ENCODE measurements at regions not wholly inside any gene's neighbourhood (a gene's known extent, or its start where the extent isn't known, plus 50 kb on each side); places are given as distances from the start of the nearest gene placed in this dataset.
"Not testable (repeated sequence)": the region's sequence is repeated elsewhere in the genome, so short reads cannot be mapped to it uniquely, and the experiment has no call there.

- Histone ChIP-seq H3K4me3 (replicated peaks in 1 of 3) (no peak overlapping the region), H3K27ac (no peak overlapping the region), H3K9me3 (no peaks in the 10 kb centered on the region), H3K36me3 (no peaks in the 10 kb centered on the region), H3K27me3 (no peaks in the 10 kb centered on the region), H3K4me1 (peaks cover 0 to 11% of the 10 kb centered on the region in 2 donors)
- intact Hi-C loops (cut with DNase I) = no loop called here
- WGBS, 2 donors = 92 to 94% methylated on average over 4 of the region's 4 CpGs
- DNase-seq = no peak
- no peak for TF ChIP-seq POLR2A (IDR thresholded peaks at IDR 0.05)
- TF ChIP-seq, protein P1, sequence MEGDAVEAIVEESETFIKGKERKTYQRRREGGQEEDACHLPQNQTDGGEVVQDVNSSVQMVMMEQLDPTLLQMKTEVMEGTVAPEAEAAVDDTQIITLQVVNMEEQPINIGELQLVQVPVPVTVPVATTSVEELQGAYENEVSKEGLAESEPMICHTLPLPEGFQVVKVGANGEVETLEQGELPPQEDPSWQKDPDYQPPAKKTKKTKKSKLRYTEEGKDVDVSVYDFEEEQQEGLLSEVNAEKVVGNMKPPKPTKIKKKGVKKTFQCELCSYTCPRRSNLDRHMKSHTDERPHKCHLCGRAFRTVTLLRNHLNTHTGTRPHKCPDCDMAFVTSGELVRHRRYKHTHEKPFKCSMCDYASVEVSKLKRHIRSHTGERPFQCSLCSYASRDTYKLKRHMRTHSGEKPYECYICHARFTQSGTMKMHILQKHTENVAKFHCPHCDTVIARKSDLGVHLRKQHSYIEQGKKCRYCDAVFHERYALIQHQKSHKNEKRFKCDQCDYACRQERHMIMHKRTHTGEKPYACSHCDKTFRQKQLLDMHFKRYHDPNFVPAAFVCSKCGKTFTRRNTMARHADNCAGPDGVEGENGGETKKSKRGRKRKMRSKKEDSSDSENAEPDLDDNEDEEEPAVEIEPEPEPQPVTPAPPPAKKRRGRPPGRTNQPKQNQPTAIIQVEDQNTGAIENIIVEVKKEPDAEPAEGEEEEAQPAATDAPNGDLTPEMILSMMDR (IDR thresholded peaks at IDR 0.05) = no peak
Measured at GRCh38 chr11:86171627-86172026, 72.9 kb upstream of the EED start.

- WGBS, 2 donors = 82% methylated on average over 4 of the region's 4 CpGs
- DNase-seq = no peak
- Histone ChIP-seq H3K4me1 (no peaks in the 10 kb centered on the region), H3K36me3 (no peaks in the 10 kb centered on the region), H3K9me3 (no peaks in the 10 kb centered on the region), H3K27ac (no peak overlapping the region), H3K4me3 (replicated peaks in 1 of 3) (no peak overlapping the region), H3K27me3 (no peaks in the 10 kb centered on the region)
- TF ChIP-seq, protein P1 (IDR thresholded peaks at IDR 0.05) = no peak
- no peak for TF ChIP-seq POLR2A (IDR thresholded peaks at IDR 0.05)
- intact Hi-C loops (cut with DNase I) = no loop called here
Measured at GRCh38 chr11:86167499-86168164, 76.9 kb upstream of the EED start.

- WGBS, 2 donors = 95 to 100% methylated on average over 1 of the region's 1 CpG
- H3K4me1 ChIP-seq; H3K36me3 ChIP-seq; DNase-seq; H3K27ac ChIP-seq; H3K4me3 ChIP-seq (replicated peaks in 1 of 3); H3K9me3 ChIP-seq; H3K27me3 ChIP-seq; intact Hi-C loops (cut with DNase I): not testable (repeated sequence)
Measured at GRCh38 chr11:86166287-86166686, 78.3 kb upstream of the EED start.

GRCh38 chr11:86164106-86164505 lies 80.4 kb upstream of the EED start:
- Histone ChIP-seq H3K27ac (no peak overlapping the region), H3K36me3 (no peaks in the 10 kb centered on the region), H3K27me3 (no peaks in the 10 kb centered on the region), H3K4me1 (peaks cover 0 to 5% of the 10 kb centered on the region in 2 donors), H3K4me3 (replicated peaks in 1 of 3) (no peak overlapping the region), H3K9me3 (no peaks in the 10 kb centered on the region)
- no peak for DNase-seq
- no peak for TF ChIP-seq POLR2A (IDR thresholded peaks at IDR 0.05)
- TF ChIP-seq, protein P1 (IDR thresholded peaks at IDR 0.05) = no peak
- intact Hi-C loops (cut with DNase I) = no loop called here
- 88 to 94% methylated on average over 2 of the region's 2 CpGs for WGBS, 2 donors

DNA sequence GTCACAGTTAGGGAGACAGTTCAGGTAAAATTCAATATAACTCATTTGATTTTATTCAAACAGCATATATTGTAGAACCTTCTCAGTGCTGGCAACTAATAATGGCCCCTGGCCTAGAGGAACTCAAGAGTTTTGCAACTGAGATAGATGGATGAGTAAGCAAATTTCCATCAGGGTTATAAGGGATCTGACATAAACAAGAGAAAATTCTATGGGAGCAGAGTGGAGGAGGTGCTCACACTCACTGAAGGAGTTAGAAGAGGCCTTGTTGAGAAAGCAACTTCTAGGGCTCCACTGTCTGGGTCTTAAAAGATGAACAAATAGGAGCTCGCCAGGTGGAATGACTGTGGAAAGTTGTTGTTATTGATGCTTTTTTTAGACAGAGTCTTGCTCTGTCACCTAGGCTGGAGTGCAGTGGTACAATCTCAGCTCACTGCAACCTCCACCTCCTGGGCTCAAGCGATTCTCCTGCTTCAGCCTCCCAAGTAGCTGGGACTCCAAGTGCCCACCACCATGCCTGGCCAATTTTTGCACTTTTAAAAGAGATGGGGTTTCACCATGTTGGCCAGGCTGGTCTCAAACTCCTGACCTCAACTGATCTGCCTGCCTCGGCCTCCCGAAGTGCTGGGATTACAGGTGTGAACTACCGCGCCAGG lies 81.2 kb upstream of the EED start:
- DNase-seq; H3K36me3 ChIP-seq; H3K27ac ChIP-seq; H3K9me3 ChIP-seq; intact Hi-C loops (cut with DNase I); H3K4me1 ChIP-seq; H3K4me3 ChIP-seq (replicated peaks in 1 of 3); H3K27me3 ChIP-seq: not testable (repeated sequence)
- 82 to 87% methylated on average over 6 of the region's 6 CpGs for WGBS, 2 donors

- no peaks in the 10 kb centered on the region for H3K27me3 ChIP-seq
- 57 to 83% methylated on average over 1 of the region's 1 CpG for WGBS, 2 donors
- no peaks in the 10 kb centered on the region for H3K9me3 ChIP-seq
- intact Hi-C loops (cut with DNase I) = no loop called here
- H3K4me1 ChIP-seq = peaks cover 0 to 5% of the 10 kb centered on the region in 2 donors
- H3K4me3 ChIP-seq (replicated peaks in 1 of 3) = no peak overlapping the region
- peak; percentile 8 for DNase-seq
- no peak for TF ChIP-seq POLR2A (IDR thresholded peaks at IDR 0.05)
- TF ChIP-seq, protein P1 (IDR thresholded peaks at IDR 0.05) = no peak
- no peaks in the 10 kb centered on the region for H3K36me3 ChIP-seq
- no peak overlapping the region for H3K27ac ChIP-seq
Measured at GRCh38 chr11:86162239-86162638, 82.3 kb upstream of the EED start.

Data from thyroid gland (tissue), 4 donors.